MM.1S (cell line): ENCODE measurements at regions not wholly inside any gene's neighbourhood (a gene's known extent, or its start where the extent isn't known, plus 50 kb on each side); places are given as distances from the start of the nearest gene placed in this dataset.

ENCODE experiments used
- DNase-seq: peaks from one replicate; pipeline ENCODE4 v3.0.0-alpha.2; 2015
- H2AFZ ChIP-seq: fragments of 300-600 bp; sonication (generic); 2 replicates; pipeline ENCODE4 v1.6.0; 2016; ENCODE audit warnings: antibody characterized with exemption, low read length
- H3F3A ChIP-seq: fragments of 300-600 bp; sonication (generic); 2 replicates; pipeline ENCODE4 v1.6.1; 2016; ENCODE audit warnings: mild to moderate bottlenecking, antibody characterized with exemption, low read length, moderate library complexity, mixed read lengths; ENCODE audit not compliant: insufficient read depth
- H3K27ac ChIP-seq: fragments of 300-600 bp; sonication (generic); 2 replicates; pipeline ENCODE4 v1.5.1; 2016; ENCODE audit warnings: mild to moderate bottlenecking, low read length
- H3K27me3 ChIP-seq: fragments of 300-600 bp; sonication (generic); replicated peaks from 2 replicates; pipeline ENCODE4 v1.6.0; 2016; ENCODE audit warnings: low read length; ENCODE audit not compliant: insufficient read depth
- H3K36me3 ChIP-seq: fragments of 300-600 bp; sonication (generic); replicated peaks from 2 replicates; pipeline ENCODE4 v1.6.1; 2016; ENCODE audit warnings: mild to moderate bottlenecking, low read length, mixed read lengths; ENCODE audit not compliant: insufficient read depth
- H3K4me1 ChIP-seq: fragments of 300-600 bp; sonication (generic); 2 replicates; pipeline ENCODE4 v1.6.1; 2016; ENCODE audit warnings: low read length, mixed read lengths
- H3K4me2 ChIP-seq: fragments of 300-600 bp; sonication (generic); 2 replicates; pipeline ENCODE4 v1.6.0; 2016; ENCODE audit warnings: low read depth, low read length
- H3K4me3 ChIP-seq: fragments of 300-600 bp; sonication (generic); 2 replicates; pipeline ENCODE4 v1.5.1; 2016; ENCODE audit warnings: low read length, mixed read lengths
- H3K79me2 ChIP-seq: fragments of 300-600 bp; sonication (generic); 2 replicates; pipeline ENCODE4 v1.6.1; 2016; ENCODE audit warnings: mixed run types, low read length, mixed read lengths
- H3K9ac ChIP-seq: fragments of 300-600 bp; sonication (generic); 2 replicates; pipeline ENCODE4 v1.6.1; 2016; ENCODE audit warnings: low read length, mixed read lengths
- H3K9me2 ChIP-seq: fragments of 300-600 bp; sonication (generic); replicated peaks from 2 replicates; pipeline ENCODE4 v1.6.1; 2016; ENCODE audit warnings: mild to moderate bottlenecking, low read length, mixed read lengths; ENCODE audit not compliant: insufficient read depth
- H3K9me3 ChIP-seq: fragments of 300-600 bp; sonication (generic); replicated peaks from 2 replicates; pipeline ENCODE4 v1.6.1; 2016; ENCODE audit warnings: mild to moderate bottlenecking, low read length, mixed read lengths; ENCODE audit not compliant: insufficient read depth
- H4K20me1 ChIP-seq: fragments of 300-600 bp; sonication (generic); 2 replicates; pipeline ENCODE4 v1.6.1; 2016; ENCODE audit warnings: mild to moderate bottlenecking, low read length, moderate library complexity, mixed read lengths; ENCODE audit not compliant: insufficient read depth
- CTCF ChIP-seq: fragments of 300-600 bp; sonication (generic); IDR thresholded peaks from 2 replicates; pipeline ENCODE4 v1.5.1; 2016; ENCODE audit warnings: antibody characterized with exemption, low read length, mixed read lengths
- EZH2 ChIP-seq: fragments of 300-600 bp; sonication (generic); optimal IDR thresholded peaks from 2 replicates; pipeline ENCODE3; 2017; ENCODE audit warnings: low read depth, mild to moderate bottlenecking, antibody characterized with exemption, low read length, mixed read lengths
- EZH2phosphoT487 ChIP-seq: fragments of 300-600 bp; sonication (generic); IDR thresholded peaks from 2 replicates; pipeline ENCODE4 v1.6.1; 2018; ENCODE audit warnings: antibody characterized with exemption, low read length

GRCh38 chr11:105193260-105193659 is 53.7 kb upstream of the CARD18 start:
- H3K4me2 ChIP-seq = no peak overlapping the region
- no peak overlapping the region for H3K9ac ChIP-seq
- H3K4me3 ChIP-seq = no peak overlapping the region
- no peaks in the 10 kb centered on the region for H3K4me1 ChIP-seq
- H2AFZ ChIP-seq = no peak overlapping the region
- H3K9me3 ChIP-seq = no peaks in the 10 kb centered on the region
- no peaks in the 10 kb centered on the region for H3K9me2 ChIP-seq
- H4K20me1 ChIP-seq = no peaks in the 10 kb centered on the region
- no peak for DNase-seq
- H3K79me2 ChIP-seq = no peaks in the 10 kb centered on the region
- no peak overlapping the region for H3K27ac ChIP-seq
- TF ChIP-seq EZH2phosphoT487 = no peak
- TF ChIP-seq EZH2 = no peak
- no peak for TF ChIP-seq CTCF
- no peaks in the 10 kb centered on the region for H3F3A ChIP-seq
- no peaks in the 10 kb centered on the region for H3K36me3 ChIP-seq
- H3K27me3 ChIP-seq = no peaks in the 10 kb centered on the region

GRCh38 chr11:105192115-105192514 is 52.5 kb upstream of the CARD18 start:
- TF ChIP-seq CTCF (no peak), EZH2 (no peak)
- H3K9ac ChIP-seq = no peak overlapping the region
- H3K9me3 ChIP-seq = no peaks in the 10 kb centered on the region
- H3K4me1 ChIP-seq = no peaks in the 10 kb centered on the region
- H3K36me3 ChIP-seq = no peaks in the 10 kb centered on the region
- no peak for DNase-seq
- H2AFZ ChIP-seq = no peak overlapping the region
- H4K20me1 ChIP-seq = no peaks in the 10 kb centered on the region
- H3K79me2 ChIP-seq = no peaks in the 10 kb centered on the region
- no peaks in the 10 kb centered on the region for H3F3A ChIP-seq
- H3K27me3 ChIP-seq = no peaks in the 10 kb centered on the region
- no peak overlapping the region for H3K4me2 ChIP-seq
- H3K27ac ChIP-seq = no peak overlapping the region
- H3K4me3 ChIP-seq = no peak overlapping the region
- H3K9me2 ChIP-seq = no peaks in the 10 kb centered on the region

GRCh38 chr11:105189581-105189980 is 50.0 kb upstream of the CARD18 start:
- Histone ChIP-seq H4K20me1 (no peaks in the 10 kb centered on the region), H3F3A (no peaks in the 10 kb centered on the region), H2AFZ (no peak overlapping the region), H3K4me2 (no peak overlapping the region), H3K9me2 (no peaks in the 10 kb centered on the region), H3K9ac (no peak overlapping the region), H3K4me3 (no peak overlapping the region), H3K27ac (no peak overlapping the region), H3K27me3 (no peaks in the 10 kb centered on the region), H3K36me3 (no peaks in the 10 kb centered on the region), H3K4me1 (no peaks in the 10 kb centered on the region), H3K9me3 (no peaks in the 10 kb centered on the region), H3K79me2 (no peaks in the 10 kb centered on the region)
- TF ChIP-seq EZH2phosphoT487 (no peak), EZH2 (no peak), CTCF (no peak)
- DNase-seq = no peak
